ENCODE measurements at regions not wholly inside any gene's neighbourhood (a gene's known extent, or its start where the extent isn't known, plus 50 kb on each side); places are given as distances from the start of the nearest gene placed in this dataset.

GRCh38 chr4:140316799-140317198, 56.6 kb upstream of the SCOC start:
- TF ChIP-seq, protein P1, sequence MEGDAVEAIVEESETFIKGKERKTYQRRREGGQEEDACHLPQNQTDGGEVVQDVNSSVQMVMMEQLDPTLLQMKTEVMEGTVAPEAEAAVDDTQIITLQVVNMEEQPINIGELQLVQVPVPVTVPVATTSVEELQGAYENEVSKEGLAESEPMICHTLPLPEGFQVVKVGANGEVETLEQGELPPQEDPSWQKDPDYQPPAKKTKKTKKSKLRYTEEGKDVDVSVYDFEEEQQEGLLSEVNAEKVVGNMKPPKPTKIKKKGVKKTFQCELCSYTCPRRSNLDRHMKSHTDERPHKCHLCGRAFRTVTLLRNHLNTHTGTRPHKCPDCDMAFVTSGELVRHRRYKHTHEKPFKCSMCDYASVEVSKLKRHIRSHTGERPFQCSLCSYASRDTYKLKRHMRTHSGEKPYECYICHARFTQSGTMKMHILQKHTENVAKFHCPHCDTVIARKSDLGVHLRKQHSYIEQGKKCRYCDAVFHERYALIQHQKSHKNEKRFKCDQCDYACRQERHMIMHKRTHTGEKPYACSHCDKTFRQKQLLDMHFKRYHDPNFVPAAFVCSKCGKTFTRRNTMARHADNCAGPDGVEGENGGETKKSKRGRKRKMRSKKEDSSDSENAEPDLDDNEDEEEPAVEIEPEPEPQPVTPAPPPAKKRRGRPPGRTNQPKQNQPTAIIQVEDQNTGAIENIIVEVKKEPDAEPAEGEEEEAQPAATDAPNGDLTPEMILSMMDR (IDR thresholded peaks at IDR 0.05): no peak
- H3K4me1 Mint-ChIP-seq (ENCODE audit: low read depth): peaks cover 4% of the 10 kb centered on the region
- DNase-seq (ENCODE audit: low spot score): no peak
- peaks cover 7% of the 10 kb centered on the region for H3K9me3 Mint-ChIP-seq (ENCODE audit: low read depth)
- no peaks in the 10 kb centered on the region for H3K27me3 Mint-ChIP-seq (ENCODE audit: low read depth)
- H3K27ac Mint-ChIP-seq (ENCODE audit: unreplicated experiment): no peak overlapping the region
- H3K36me3 Mint-ChIP-seq (ENCODE audit: low read depth): no peaks in the 10 kb centered on the region
- no peak overlapping the region for H3K4me3 Mint-ChIP-seq (ENCODE audit: unreplicated experiment)

- no peak overlapping the region for H3K4me3 Mint-ChIP-seq (ENCODE audit: unreplicated experiment)
- peaks cover 4% of the 10 kb centered on the region for H3K4me1 Mint-ChIP-seq (ENCODE audit: low read depth)
- no peak overlapping the region for H3K27ac Mint-ChIP-seq (ENCODE audit: unreplicated experiment)
- TF ChIP-seq, protein P1 (IDR thresholded peaks at IDR 0.05): no peak
- no peaks in the 10 kb centered on the region for H3K36me3 Mint-ChIP-seq (ENCODE audit: low read depth)
- no peaks in the 10 kb centered on the region for H3K27me3 Mint-ChIP-seq (ENCODE audit: low read depth)
- H3K9me3 Mint-ChIP-seq (ENCODE audit: low read depth): no peaks in the 10 kb centered on the region
- no peak for DNase-seq (ENCODE audit: low spot score)
These were observed 57.5 kb upstream of the SCOC start for GRCh38 chr4:140315970-140316369.

- no peak overlapping the region for H3K27ac Mint-ChIP-seq (ENCODE audit: unreplicated experiment)
- H3K4me1 Mint-ChIP-seq (ENCODE audit: low read depth): peaks cover 4% of the 10 kb centered on the region
- no peaks in the 10 kb centered on the region for H3K27me3 Mint-ChIP-seq (ENCODE audit: low read depth)
- TF ChIP-seq, protein P1 (IDR thresholded peaks at IDR 0.05): no peak
- no peak overlapping the region for H3K4me3 Mint-ChIP-seq (ENCODE audit: unreplicated experiment)
- H3K9me3 Mint-ChIP-seq (ENCODE audit: low read depth): no peaks in the 10 kb centered on the region
- no peak for DNase-seq (ENCODE audit: low spot score)
- no peaks in the 10 kb centered on the region for H3K36me3 Mint-ChIP-seq (ENCODE audit: low read depth)
These were observed 58.0 kb upstream of the SCOC start for GRCh38 chr4:140315438-140315837.

GRCh38 chr4:140315019-140315418, 58.4 kb upstream of the SCOC start:
- Mint-ChIP-seq H3K27me3 (ENCODE audit: low read depth) (no peaks in the 10 kb centered on the region), H3K27ac (ENCODE audit: unreplicated experiment) (no peak overlapping the region), H3K36me3 (ENCODE audit: low read depth) (no peaks in the 10 kb centered on the region), H3K4me3 (ENCODE audit: unreplicated experiment) (no peak overlapping the region), H3K4me1 (ENCODE audit: low read depth) (peaks cover 8% of the 10 kb centered on the region), H3K9me3 (ENCODE audit: low read depth) (no peaks in the 10 kb centered on the region)
- TF ChIP-seq, protein P1 (IDR thresholded peaks at IDR 0.05): no peak
- no peak for DNase-seq (ENCODE audit: low spot score)

GRCh38 chr4:140312100-140312499, 61.3 kb upstream of the SCOC start:
- no peak for DNase-seq (ENCODE audit: low spot score)
- Mint-ChIP-seq H3K4me1 (ENCODE audit: low read depth) (peaks cover 33% of the 10 kb centered on the region), H3K4me3 (ENCODE audit: unreplicated experiment) (no peak overlapping the region), H3K36me3 (ENCODE audit: low read depth) (no peaks in the 10 kb centered on the region), H3K9me3 (ENCODE audit: low read depth) (no peaks in the 10 kb centered on the region), H3K27ac (ENCODE audit: unreplicated experiment) (no peak overlapping the region), H3K27me3 (ENCODE audit: low read depth) (no peaks in the 10 kb centered on the region)
- TF ChIP-seq, protein P1 (IDR thresholded peaks at IDR 0.05): no peak
